ENCODE measurements at regions not wholly inside any gene's neighbourhood (a gene's known extent, or its start where the extent isn't known, plus 50 kb on each side); places are given as distances from the start of the nearest gene placed in this dataset.

DNA sequence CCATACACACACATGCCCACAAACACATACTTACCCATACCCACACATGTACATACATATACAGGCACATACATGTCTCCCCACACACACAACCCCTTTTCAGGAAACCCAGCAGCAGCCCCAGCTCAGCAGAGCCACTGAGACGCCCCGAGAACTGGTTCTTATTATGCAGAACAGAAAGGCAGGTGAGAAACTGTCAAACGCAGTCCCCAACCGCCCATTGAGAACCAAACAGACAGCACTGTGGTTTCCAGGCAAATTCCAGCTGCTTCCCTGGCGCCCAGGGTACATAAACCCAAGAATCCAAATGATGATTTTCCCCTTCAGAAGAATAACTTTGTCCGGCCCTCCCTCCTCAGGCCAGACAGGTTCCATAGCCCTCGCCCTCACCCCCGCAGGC, 366.6 kb upstream of the ZMIZ1 start:
- Histone ChIP-seq H3K36me3 (ENCODE audit: control insufficient read depth in 1 of 2, insufficient read depth in 2 of 2, low read length in 2 of 2) (no peaks in the 10 kb centered on the region), H3K4me3 (ENCODE audit: low read depth in 1 of 2, low read length in 2 of 2) (no peak overlapping the region), H3K27ac (ENCODE audit: low read length) (no peak overlapping the region), H3K4me1 (ENCODE audit: control insufficient read depth in 1 of 2, insufficient read depth in 2 of 2, low read length in 2 of 2) (peaks cover 0 to 5% of the 10 kb centered on the region in 2 donors), H3K27me3 (ENCODE audit: low read depth, low read length) (no peaks in the 10 kb centered on the region), H3K9me3 (ENCODE audit: control insufficient read depth in 1 of 2, low read length in 2 of 2) (no peaks in the 10 kb centered on the region)

DNA sequence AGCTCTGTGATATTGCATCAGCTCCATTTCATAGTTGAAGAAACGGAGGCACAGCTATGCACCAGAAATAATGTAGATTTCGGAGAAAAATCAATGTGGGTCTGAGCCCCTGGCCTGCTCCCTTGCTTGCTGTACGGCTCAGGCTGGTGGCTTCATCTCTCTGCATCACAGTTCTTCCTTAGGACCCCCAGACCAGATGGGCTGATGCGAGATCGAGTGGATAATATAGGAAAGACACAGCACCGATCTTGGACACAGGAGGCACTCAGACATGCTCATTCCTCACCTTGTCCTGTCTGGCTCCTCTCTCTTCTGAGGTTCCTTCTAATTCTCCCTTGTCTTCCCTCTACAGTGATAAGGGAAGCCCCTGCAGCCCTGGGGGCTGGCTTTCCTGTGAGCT, 365.9 kb upstream of the ZMIZ1 start:
- no peaks in the 10 kb centered on the region for H3K9me3 ChIP-seq (ENCODE audit: control insufficient read depth in 1 of 2, low read length in 2 of 2)
- no peak overlapping the region for H3K4me3 ChIP-seq (ENCODE audit: low read depth in 1 of 2, low read length in 2 of 2)
- no peaks in the 10 kb centered on the region for H3K36me3 ChIP-seq (ENCODE audit: control insufficient read depth in 1 of 2, insufficient read depth in 2 of 2, low read length in 2 of 2)
- no peaks in the 10 kb centered on the region for H3K4me1 ChIP-seq (ENCODE audit: control insufficient read depth in 1 of 2, insufficient read depth in 2 of 2, low read length in 2 of 2)
- no peak overlapping the region for H3K27ac ChIP-seq (ENCODE audit: low read length)
- no peaks in the 10 kb centered on the region for H3K27me3 ChIP-seq (ENCODE audit: low read depth, low read length)

DNA sequence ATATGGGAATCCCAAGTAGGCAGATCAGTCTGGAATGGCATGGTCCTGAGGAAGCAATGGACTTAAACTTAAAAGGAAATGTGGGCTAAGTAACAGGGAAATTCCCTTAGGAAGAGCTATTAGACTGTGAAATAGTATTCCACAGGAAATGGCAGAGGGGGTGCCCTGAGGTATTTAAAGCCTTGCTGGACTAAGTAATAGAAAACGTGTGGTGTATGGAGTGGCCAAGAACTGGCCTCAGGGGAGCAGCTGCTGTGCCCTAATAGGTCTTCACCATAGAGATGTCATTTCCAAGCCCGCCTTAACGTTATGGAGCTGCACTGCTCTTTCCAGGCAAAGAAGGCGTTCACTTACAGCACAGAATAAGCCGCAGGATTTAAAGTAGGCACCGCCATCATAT, 365.2 kb upstream of the ZMIZ1 start:
- Histone ChIP-seq H3K4me1 (ENCODE audit: control insufficient read depth in 1 of 2, insufficient read depth in 2 of 2, low read length in 2 of 2) (no peaks in the 10 kb centered on the region), H3K27me3 (ENCODE audit: low read depth, low read length) (no peaks in the 10 kb centered on the region), H3K4me3 (ENCODE audit: low read depth in 1 of 2, low read length in 2 of 2) (no peak overlapping the region), H3K27ac (ENCODE audit: low read length) (no peak overlapping the region), H3K36me3 (ENCODE audit: control insufficient read depth in 1 of 2, insufficient read depth in 2 of 2, low read length in 2 of 2) (no peaks in the 10 kb centered on the region), H3K9me3 (ENCODE audit: control insufficient read depth in 1 of 2, low read length in 2 of 2) (no peaks in the 10 kb centered on the region)

DNA sequence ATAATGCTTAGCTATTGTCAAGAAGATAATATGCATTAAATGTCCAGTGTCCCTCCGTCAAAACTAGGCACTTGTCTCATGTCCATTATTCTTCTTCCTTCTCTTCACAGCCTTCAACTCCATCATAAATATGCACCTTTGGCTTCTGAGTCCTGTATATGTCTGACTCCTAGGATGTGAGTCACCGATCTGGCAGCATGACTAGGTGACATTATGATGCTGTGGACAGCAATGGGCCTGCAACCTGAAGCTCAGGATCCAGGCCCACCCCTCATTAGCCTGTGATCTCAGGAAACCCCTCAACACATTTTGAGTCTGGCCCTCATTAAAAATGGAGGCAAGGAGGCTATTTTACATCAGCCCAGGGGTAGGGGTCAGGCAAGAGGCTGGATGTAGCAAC, 362.5 kb upstream of the ZMIZ1 start:
- Histone ChIP-seq H3K27ac (ENCODE audit: low read length) (no peak overlapping the region), H3K27me3 (ENCODE audit: low read depth, low read length) (no peaks in the 10 kb centered on the region), H3K36me3 (ENCODE audit: control insufficient read depth in 1 of 2, insufficient read depth in 2 of 2, low read length in 2 of 2) (no peaks in the 10 kb centered on the region), H3K4me3 (ENCODE audit: low read depth in 1 of 2, low read length in 2 of 2) (no peak overlapping the region), H3K9me3 (ENCODE audit: control insufficient read depth in 1 of 2, low read length in 2 of 2) (no peaks in the 10 kb centered on the region), H3K4me1 (ENCODE audit: control insufficient read depth in 1 of 2, insufficient read depth in 2 of 2, low read length in 2 of 2) (no peaks in the 10 kb centered on the region)

DNA sequence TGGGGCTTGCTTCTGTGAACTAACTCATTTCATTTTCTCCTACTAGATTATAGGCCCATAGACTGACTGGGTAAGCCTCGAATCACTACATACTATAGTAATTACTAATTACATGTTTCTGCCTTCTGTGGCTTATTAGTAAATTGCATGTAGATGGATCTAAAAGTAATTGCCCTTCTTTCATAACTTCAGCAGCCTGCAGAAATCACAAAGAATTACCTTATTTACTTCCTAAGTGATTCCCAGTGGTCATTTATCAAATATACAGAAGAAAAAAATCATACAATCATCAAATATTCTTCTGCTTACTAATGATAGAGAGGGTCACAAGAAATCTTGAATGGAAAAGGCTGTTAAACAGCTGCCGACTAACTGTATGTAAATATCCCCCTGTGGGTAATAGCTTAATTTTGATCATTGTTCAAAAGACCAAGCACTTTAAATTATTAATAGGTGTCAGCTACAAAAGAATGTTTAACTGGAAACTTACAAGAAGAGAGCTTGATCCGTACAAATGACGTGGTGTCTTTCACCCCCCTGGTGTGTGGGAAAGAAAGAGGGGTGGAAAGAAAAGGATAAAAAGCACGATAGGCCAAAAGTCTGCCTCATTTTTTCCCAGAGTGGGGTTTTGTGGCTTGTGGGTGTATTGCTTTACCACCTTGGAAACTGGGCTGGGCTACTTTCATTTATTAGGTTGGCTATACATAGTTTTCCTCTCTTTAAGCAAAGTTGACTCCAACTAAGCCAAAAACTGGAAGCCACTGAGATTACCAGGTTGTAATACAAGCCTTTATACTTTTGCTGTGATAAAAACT, 361.8 kb upstream of the ZMIZ1 start:
- Histone ChIP-seq H3K4me1 (ENCODE audit: control insufficient read depth in 1 of 2, insufficient read depth in 2 of 2, low read length in 2 of 2) (no peaks in the 10 kb centered on the region), H3K36me3 (ENCODE audit: control insufficient read depth in 1 of 2, insufficient read depth in 2 of 2, low read length in 2 of 2) (no peaks in the 10 kb centered on the region), H3K27ac (ENCODE audit: low read length) (no peak overlapping the region), H3K9me3 (ENCODE audit: control insufficient read depth in 1 of 2, low read length in 2 of 2) (no peaks in the 10 kb centered on the region), H3K4me3 (ENCODE audit: low read depth in 1 of 2, low read length in 2 of 2) (no peak overlapping the region), H3K27me3 (ENCODE audit: low read depth, low read length) (no peaks in the 10 kb centered on the region)

DNA sequence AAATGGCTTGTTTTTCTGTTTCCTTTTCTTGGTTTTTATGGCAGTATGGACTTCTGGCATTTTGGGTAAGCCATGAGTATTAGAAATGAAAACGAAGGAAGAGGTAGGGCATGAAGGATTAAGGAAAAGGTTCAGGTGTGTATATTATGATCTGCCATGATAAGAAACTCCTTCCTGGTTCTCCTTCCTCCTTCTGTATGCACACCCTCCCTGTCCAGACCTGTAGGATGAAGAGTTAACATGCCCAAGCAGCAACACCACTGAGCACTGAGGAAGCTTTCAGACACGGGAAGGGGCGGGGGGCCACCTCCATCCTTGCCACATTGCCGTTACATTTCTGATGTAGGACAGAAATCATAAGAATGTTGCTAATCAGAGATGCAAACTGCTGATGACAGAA, 361.0 kb upstream of the ZMIZ1 start:
- Histone ChIP-seq H3K9me3 (ENCODE audit: control insufficient read depth in 1 of 2, low read length in 2 of 2) (no peaks in the 10 kb centered on the region), H3K4me1 (ENCODE audit: control insufficient read depth in 1 of 2, insufficient read depth in 2 of 2, low read length in 2 of 2) (no peaks in the 10 kb centered on the region), H3K27me3 (ENCODE audit: low read depth, low read length) (no peaks in the 10 kb centered on the region), H3K36me3 (ENCODE audit: control insufficient read depth in 1 of 2, insufficient read depth in 2 of 2, low read length in 2 of 2) (no peaks in the 10 kb centered on the region), H3K4me3 (ENCODE audit: low read depth in 1 of 2, low read length in 2 of 2) (no peak overlapping the region), H3K27ac (ENCODE audit: low read length) (no peak overlapping the region)

DNA sequence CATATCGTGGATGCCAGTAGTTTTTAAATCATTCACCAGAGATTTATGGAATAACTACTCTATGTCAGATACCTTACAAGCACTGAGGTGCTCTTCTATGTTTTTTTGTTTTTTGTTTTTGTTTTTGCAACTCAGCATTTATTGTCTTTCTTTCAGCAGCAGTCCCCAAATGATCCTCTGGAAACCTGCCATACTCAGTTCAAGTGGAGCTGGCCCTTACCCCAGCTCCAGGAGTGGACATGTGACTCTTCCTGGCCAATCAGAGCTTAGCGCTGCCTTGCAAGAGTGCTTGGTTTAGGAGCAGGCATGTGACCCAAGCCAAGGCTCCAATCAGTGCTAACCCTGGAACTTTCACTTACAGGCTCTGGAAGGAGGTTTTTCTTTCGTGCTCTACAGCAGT, 356.6 kb upstream of the ZMIZ1 start:
- Histone ChIP-seq H3K4me3 (ENCODE audit: low read depth in 1 of 2, low read length in 2 of 2) (no peak overlapping the region), H3K36me3 (ENCODE audit: control insufficient read depth in 1 of 2, insufficient read depth in 2 of 2, low read length in 2 of 2) (no peaks in the 10 kb centered on the region), H3K4me1 (ENCODE audit: control insufficient read depth in 1 of 2, insufficient read depth in 2 of 2, low read length in 2 of 2) (no peaks in the 10 kb centered on the region), H3K9me3 (ENCODE audit: control insufficient read depth in 1 of 2, low read length in 2 of 2) (no peaks in the 10 kb centered on the region), H3K27ac (ENCODE audit: low read length) (no peak overlapping the region), H3K27me3 (ENCODE audit: low read depth, low read length) (no peaks in the 10 kb centered on the region)

DNA sequence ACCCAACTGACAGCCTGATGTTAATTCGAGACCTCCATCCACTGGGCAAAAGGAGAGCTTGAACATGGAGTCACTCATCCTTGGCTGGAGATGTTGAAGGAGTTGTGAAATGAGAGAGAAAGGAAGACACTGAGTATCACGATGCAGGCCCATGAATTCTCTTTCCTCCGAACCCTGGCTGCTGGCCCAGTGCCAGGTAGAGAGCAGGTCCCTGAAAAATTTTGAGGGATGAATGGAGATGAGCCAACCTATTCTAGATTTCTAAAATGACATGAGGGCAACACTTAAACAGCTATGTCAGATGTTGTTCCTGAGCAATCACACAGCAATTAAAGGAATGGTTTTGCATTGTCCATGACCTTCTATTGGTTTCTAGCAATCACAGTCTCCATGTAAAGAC, 355.1 kb upstream of the ZMIZ1 start:
- Histone ChIP-seq H3K9me3 (ENCODE audit: control insufficient read depth in 1 of 2, low read length in 2 of 2) (no peaks in the 10 kb centered on the region), H3K27ac (ENCODE audit: low read length) (no peak overlapping the region), H3K4me1 (ENCODE audit: control insufficient read depth in 1 of 2, insufficient read depth in 2 of 2, low read length in 2 of 2) (no peaks in the 10 kb centered on the region), H3K4me3 (ENCODE audit: low read depth in 1 of 2, low read length in 2 of 2) (no peak overlapping the region), H3K27me3 (ENCODE audit: low read depth, low read length) (no peaks in the 10 kb centered on the region), H3K36me3 (ENCODE audit: control insufficient read depth in 1 of 2, insufficient read depth in 2 of 2, low read length in 2 of 2) (no peaks in the 10 kb centered on the region)

DNA sequence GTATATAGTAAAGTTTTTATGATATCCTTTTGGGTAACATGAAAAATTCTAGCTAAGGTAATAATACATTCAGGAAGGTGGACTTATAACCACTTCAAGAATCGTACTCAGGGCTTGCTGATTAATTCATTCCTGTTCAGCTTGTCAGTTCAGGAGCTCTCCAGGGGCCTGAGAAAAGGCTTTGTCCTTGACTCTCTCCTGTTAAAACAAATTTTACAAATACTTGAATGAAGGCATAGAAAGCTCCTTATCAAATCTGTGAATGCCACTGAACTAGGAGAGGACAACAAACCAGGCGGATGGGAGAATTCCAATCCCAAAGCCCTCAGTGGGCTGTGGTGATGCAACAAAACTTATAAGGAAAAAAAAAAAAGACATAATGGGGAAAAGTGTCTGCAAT, 354.5 kb upstream of the ZMIZ1 start:
- H3K27me3 ChIP-seq (ENCODE audit: low read depth, low read length), result no peaks in the 10 kb centered on the region
- no peak overlapping the region for H3K4me3 ChIP-seq (ENCODE audit: low read depth in 1 of 2, low read length in 2 of 2)
- H3K36me3 ChIP-seq (ENCODE audit: control insufficient read depth in 1 of 2, insufficient read depth in 2 of 2, low read length in 2 of 2), result no peaks in the 10 kb centered on the region
- no peak overlapping the region for H3K27ac ChIP-seq (ENCODE audit: low read length)
- H3K9me3 ChIP-seq (ENCODE audit: control insufficient read depth in 1 of 2, low read length in 2 of 2), result no peaks in the 10 kb centered on the region
- no peaks in the 10 kb centered on the region for H3K4me1 ChIP-seq (ENCODE audit: control insufficient read depth in 1 of 2, insufficient read depth in 2 of 2, low read length in 2 of 2)

DNA sequence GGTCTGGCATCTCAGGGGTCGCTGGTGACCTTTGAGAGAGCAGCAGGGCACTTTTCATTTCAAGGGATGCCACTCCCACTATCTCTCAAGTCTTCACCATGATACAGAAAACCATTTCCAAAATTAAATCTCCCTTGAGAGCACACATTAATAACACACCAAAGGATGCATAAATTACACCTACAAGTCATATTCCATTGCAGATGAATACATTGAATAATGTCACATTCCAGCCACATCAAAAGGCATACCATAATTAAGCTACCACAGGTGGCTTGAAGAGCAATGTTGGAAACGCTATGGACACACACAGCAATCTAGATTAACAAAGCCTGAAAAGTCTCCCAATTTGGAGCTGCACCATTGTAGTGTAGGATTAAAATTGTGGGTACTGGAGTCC, 353.3 kb upstream of the ZMIZ1 start:
- Histone ChIP-seq H3K4me3 (ENCODE audit: low read depth in 1 of 2, low read length in 2 of 2) (no peak overlapping the region), H3K4me1 (ENCODE audit: control insufficient read depth in 1 of 2, insufficient read depth in 2 of 2, low read length in 2 of 2) (no peaks in the 10 kb centered on the region), H3K36me3 (ENCODE audit: control insufficient read depth in 1 of 2, insufficient read depth in 2 of 2, low read length in 2 of 2) (no peaks in the 10 kb centered on the region), H3K27me3 (ENCODE audit: low read depth, low read length) (no peaks in the 10 kb centered on the region), H3K9me3 (ENCODE audit: control insufficient read depth in 1 of 2, low read length in 2 of 2) (no peaks in the 10 kb centered on the region), H3K27ac (ENCODE audit: low read length) (no peak overlapping the region)

DNA sequence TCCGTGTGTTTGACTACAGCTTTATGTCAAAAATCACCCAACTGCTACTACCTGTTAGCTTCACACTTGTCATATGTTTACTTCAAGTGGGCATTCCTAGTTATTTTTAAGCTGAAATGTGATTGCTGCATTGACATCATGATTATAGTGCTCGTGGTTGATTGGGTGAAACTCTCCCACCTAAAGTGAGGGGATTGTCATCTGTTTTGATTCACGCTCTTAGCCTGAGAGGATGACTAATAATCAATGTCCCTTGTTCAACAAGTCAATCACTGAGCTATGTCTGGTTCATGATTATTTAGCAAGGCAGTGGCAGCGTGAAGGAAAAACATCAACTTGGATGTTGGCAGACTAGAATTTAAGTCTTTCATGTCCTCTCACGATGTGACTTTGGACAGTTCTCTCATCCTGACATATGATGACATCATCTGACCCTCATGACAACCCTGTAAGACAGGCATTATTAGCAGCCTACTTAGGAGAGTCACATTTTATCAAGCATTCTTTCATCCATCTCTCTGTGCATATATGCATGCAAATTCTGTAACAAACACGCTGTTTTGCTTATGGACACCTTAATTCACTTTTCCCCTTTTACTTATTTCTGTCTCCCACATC, 352.6 kb upstream of the ZMIZ1 start:
- H3K27ac ChIP-seq (ENCODE audit: low read length), result no peak overlapping the region
- H3K4me1 ChIP-seq (ENCODE audit: control insufficient read depth in 1 of 2, insufficient read depth in 2 of 2, low read length in 2 of 2), result no peaks in the 10 kb centered on the region
- H3K36me3 ChIP-seq (ENCODE audit: control insufficient read depth in 1 of 2, insufficient read depth in 2 of 2, low read length in 2 of 2), result no peaks in the 10 kb centered on the region
- H3K27me3 ChIP-seq (ENCODE audit: low read depth, low read length), result no peaks in the 10 kb centered on the region
- no peak overlapping the region for H3K4me3 ChIP-seq (ENCODE audit: low read depth in 1 of 2, low read length in 2 of 2)
- H3K9me3 ChIP-seq (ENCODE audit: control insufficient read depth in 1 of 2, low read length in 2 of 2), result no peaks in the 10 kb centered on the region

DNA sequence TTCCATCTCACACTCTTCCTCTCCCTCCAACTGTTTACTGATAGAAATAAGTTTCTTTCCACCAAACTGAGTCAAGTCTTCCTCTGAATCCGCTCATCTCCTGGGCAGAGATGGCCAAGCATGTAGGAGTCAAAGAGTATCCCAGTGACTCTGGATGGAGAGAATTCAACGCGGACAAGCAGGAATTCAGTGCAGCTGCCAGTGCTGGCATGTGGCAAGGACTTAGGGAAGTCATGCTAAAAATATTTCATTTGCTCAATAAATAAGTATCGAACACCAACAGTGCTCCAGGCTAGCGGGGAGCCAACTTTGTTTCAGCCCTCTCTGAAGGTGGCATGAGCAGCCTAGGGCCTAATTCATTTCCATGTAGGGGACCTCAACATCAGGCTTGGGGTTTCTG, 351.6 kb upstream of the ZMIZ1 start:
- Histone ChIP-seq H3K9me3 (ENCODE audit: control insufficient read depth in 1 of 2, low read length in 2 of 2) (no peaks in the 10 kb centered on the region), H3K27me3 (ENCODE audit: low read depth, low read length) (no peaks in the 10 kb centered on the region), H3K4me1 (ENCODE audit: control insufficient read depth in 1 of 2, insufficient read depth in 2 of 2, low read length in 2 of 2) (no peaks in the 10 kb centered on the region), H3K4me3 (ENCODE audit: low read depth in 1 of 2, low read length in 2 of 2) (no peak overlapping the region), H3K27ac (ENCODE audit: low read length) (no peak overlapping the region), H3K36me3 (ENCODE audit: control insufficient read depth in 1 of 2, insufficient read depth in 2 of 2, low read length in 2 of 2) (no peaks in the 10 kb centered on the region)

Data from muscle layer of duodenum (tissue), 2 donors.